Loucy (cell line): ENCODE measurements at regions not wholly inside any gene's neighbourhood (a gene's known extent, or its start where the extent isn't known, plus 50 kb on each side); places are given as distances from the start of the nearest gene placed in this dataset.

Source experiments
- H2AFZ ChIP-seq: fragments of 200-600 bp; sonication (generic); 2 replicates; pipeline ENCODE4 v1.6.0; 2016; ENCODE audit warnings: antibody characterized with exemption, mild to moderate bottlenecking, low read length, moderate library complexity
- H3F3A ChIP-seq: fragments of 200-600 bp; 2 replicates; pipeline ENCODE4 v1.6.0; 2016; ENCODE audit warnings: antibody characterized with exemption, low read depth, mild to moderate bottlenecking
- H3K27me3 ChIP-seq: fragments of 200-600 bp; sonication (generic); 2 replicates; pipeline ENCODE4 v1.6.1; 2014; ENCODE audit warnings: low read length, mild to moderate bottlenecking; ENCODE audit not compliant: insufficient read depth, poor library complexity, severe bottlenecking
- H3K36me3 ChIP-seq: fragments of 200-600 bp; sonication (generic); 2 replicates; pipeline ENCODE4 v1.6.1; 2016; ENCODE audit warnings: low read length; ENCODE audit not compliant: insufficient read depth
- H3K4me1 ChIP-seq: fragments of 200-600 bp; sonication (generic); 2 replicates; pipeline ENCODE4 v1.5.1; 2014; ENCODE audit warnings: low read length, mild to moderate bottlenecking; ENCODE audit not compliant: insufficient read depth, poor library complexity, severe bottlenecking
- H3K4me2 ChIP-seq: fragments of 200-600 bp; sonication (generic); 2 replicates; pipeline ENCODE4 v1.6.0; 2014; ENCODE audit warnings: antibody characterized with exemption, low read length, low read depth, mild to moderate bottlenecking; ENCODE audit not compliant: poor library complexity, severe bottlenecking
- H3K4me3 ChIP-seq: fragments of 200-600 bp; sonication (generic); 2 replicates; pipeline ENCODE4 v1.5.1; 2014; ENCODE audit warnings: low read length, mild to moderate bottlenecking, mixed read lengths; ENCODE audit not compliant: poor library complexity, severe bottlenecking
- H3K79me2 ChIP-seq: fragments of 200-600 bp; sonication (generic); 2 replicates; pipeline ENCODE4 v1.6.1; 2014; ENCODE audit warnings: low read length; ENCODE audit not compliant: insufficient read depth
- H3K9ac ChIP-seq: fragments of 200-600 bp; sonication (generic); 2 replicates; pipeline ENCODE4 v1.6.0; 2014; ENCODE audit warnings: mild to moderate bottlenecking, low read depth, low read length, moderate library complexity; ENCODE audit not compliant: poor library complexity, severe bottlenecking
- H3K9me2 ChIP-seq: fragments of 200-600 bp; sonication (generic); replicated peaks from 2 replicates; pipeline ENCODE4 v1.6.1; 2016; ENCODE audit warnings: low read depth, low read length, mixed read lengths
- H3K9me3 ChIP-seq: fragments of 200-600 bp; sonication (generic); 2 replicates; pipeline ENCODE4 v1.6.1; 2014; ENCODE audit warnings: mild to moderate bottlenecking, antibody characterized with exemption, low read length, low read depth; ENCODE audit not compliant: insufficient read depth
- H4K20me1 ChIP-seq: fragments of 200-600 bp; sonication (generic); 2 replicates; pipeline ENCODE4 v1.6.0; 2014; ENCODE audit warnings: antibody characterized with exemption, low read length, mild to moderate bottlenecking; ENCODE audit not compliant: insufficient read depth, poor library complexity, severe bottlenecking
- EZH2phosphoT487 ChIP-seq: fragments of 200-600 bp; IDR thresholded peaks from 2 replicates; pipeline ENCODE4 v1.6.1; 2018; ENCODE audit warnings: antibody characterized with exemption, mild to moderate bottlenecking, moderate library complexity, borderline replicate concordance
- TF ChIP-seq, protein P1 (sequence below): fragments of 200-600 bp; sonication (generic); conservative IDR thresholded peaks from 2 replicates; pipeline ENCODE4 v1.5.1; 2014; ENCODE audit warnings: mild to moderate bottlenecking, antibody characterized with exemption, low read length

DNA sequence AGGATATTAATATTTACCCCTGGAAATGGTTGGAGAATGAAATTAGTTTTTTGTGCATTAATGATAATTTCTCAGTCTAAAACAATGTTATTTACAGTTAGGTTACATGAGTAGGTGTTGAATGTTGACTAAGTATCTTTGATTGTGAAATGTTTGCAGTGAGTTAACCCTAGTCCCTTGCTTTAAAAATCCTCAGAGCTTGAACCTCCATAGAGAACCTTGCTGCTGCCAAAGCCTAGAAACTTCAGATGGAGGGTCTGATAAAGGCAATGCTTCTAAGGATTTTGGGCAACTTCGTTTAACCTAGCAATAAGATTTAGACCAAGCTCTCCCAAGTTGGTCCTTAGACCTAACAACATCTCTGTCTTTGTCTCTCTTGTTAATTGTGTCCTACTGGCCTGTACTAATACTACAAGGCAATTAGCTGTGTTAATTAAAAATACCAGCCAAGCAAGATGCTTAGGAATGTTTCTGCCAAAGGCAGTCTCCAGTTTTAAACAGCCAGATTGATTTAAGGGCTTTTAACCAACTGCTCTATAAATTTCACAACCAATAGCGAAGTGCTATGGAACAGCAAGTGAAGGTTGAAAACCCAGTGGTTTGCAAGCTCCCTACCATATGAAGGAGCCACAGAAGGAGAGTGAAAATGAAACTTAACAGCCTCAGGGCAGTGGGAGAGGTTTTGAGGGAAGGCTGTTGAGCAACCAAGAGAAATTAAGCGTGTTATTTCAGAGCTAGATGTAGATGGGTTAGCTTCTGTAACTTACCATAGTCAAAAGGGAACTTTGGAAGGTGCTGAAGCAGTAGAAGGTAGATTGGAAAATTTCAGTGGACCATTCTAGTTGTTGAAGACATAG lies 295.9 kb upstream of the ANO5 start:
- Histone ChIP-seq H3F3A (no peaks in the 10 kb centered on the region), H3K9ac (no peak overlapping the region), H3K9me2 (no peaks in the 10 kb centered on the region), H3K4me1 (no peaks in the 10 kb centered on the region), H3K4me3 (no peak overlapping the region), H2AFZ (no peak overlapping the region), H3K27me3 (no peaks in the 10 kb centered on the region), H3K4me2 (no peak overlapping the region), H4K20me1 (no peaks in the 10 kb centered on the region), H3K9me3 (no peaks in the 10 kb centered on the region), H3K79me2 (no peaks in the 10 kb centered on the region), H3K36me3 (no peaks in the 10 kb centered on the region)
- no peak for TF ChIP-seq EZH2phosphoT487
- TF ChIP-seq, protein P1, sequence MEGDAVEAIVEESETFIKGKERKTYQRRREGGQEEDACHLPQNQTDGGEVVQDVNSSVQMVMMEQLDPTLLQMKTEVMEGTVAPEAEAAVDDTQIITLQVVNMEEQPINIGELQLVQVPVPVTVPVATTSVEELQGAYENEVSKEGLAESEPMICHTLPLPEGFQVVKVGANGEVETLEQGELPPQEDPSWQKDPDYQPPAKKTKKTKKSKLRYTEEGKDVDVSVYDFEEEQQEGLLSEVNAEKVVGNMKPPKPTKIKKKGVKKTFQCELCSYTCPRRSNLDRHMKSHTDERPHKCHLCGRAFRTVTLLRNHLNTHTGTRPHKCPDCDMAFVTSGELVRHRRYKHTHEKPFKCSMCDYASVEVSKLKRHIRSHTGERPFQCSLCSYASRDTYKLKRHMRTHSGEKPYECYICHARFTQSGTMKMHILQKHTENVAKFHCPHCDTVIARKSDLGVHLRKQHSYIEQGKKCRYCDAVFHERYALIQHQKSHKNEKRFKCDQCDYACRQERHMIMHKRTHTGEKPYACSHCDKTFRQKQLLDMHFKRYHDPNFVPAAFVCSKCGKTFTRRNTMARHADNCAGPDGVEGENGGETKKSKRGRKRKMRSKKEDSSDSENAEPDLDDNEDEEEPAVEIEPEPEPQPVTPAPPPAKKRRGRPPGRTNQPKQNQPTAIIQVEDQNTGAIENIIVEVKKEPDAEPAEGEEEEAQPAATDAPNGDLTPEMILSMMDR: no peak

DNA sequence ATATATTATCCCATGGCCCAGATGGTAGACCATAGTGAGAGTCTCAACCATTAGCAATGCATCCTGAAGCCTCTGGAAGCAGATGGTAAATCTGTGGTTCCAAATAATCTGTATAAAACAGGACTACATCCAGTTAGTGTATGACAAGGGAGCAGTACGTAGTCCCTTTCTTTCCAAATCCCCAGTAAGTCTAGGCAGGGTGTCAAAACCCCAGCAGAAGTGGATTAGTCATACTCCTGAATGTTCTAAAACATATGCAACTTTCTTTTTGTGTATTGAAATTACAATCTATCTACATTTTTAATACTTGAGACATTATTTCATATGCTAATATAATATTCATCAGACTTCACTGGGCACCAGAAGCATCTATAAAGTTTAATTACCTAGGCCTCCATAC lies 295.1 kb upstream of the ANO5 start:
- Histone ChIP-seq H3K4me2 (no peak overlapping the region), H3K9ac (no peak overlapping the region), H2AFZ (no peak overlapping the region), H3K9me3 (no peaks in the 10 kb centered on the region), H3K27me3 (no peaks in the 10 kb centered on the region), H3K79me2 (no peaks in the 10 kb centered on the region), H4K20me1 (no peaks in the 10 kb centered on the region), H3K9me2 (no peaks in the 10 kb centered on the region), H3K36me3 (no peaks in the 10 kb centered on the region), H3F3A (no peaks in the 10 kb centered on the region), H3K4me1 (no peaks in the 10 kb centered on the region), H3K4me3 (no peak overlapping the region)
- no peak for TF ChIP-seq EZH2phosphoT487
- TF ChIP-seq, protein P1: no peak

DNA sequence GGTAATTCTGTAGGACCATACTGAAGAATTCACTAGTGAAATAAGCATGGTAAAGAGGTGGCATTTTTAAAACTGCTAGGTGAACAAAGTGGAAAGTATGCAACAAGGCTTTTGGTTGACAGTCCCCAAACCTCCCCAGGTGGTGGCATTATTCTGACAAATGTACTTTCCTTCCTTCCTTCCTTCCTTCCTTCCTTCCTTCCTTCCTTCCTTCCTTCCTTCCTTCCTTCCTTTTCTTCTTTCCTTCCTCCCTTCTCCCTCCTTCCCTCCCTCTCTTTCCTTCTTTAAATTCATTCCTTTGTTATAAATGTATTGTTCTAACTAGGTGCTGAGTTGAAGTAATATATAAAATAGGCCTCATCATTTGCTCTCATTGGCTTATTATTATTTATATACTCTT lies 284.7 kb upstream of the ANO5 start:
- Histone ChIP-seq H3K4me2 (no peak overlapping the region), H3K9ac (no peak overlapping the region), H3K4me3 (no peak overlapping the region), H3K27me3 (no peaks in the 10 kb centered on the region), H3K4me1 (no peaks in the 10 kb centered on the region), H3K9me2 (no peaks in the 10 kb centered on the region), H3K36me3 (no peaks in the 10 kb centered on the region), H3K9me3 (no peaks in the 10 kb centered on the region), H3F3A (no peaks in the 10 kb centered on the region), H3K79me2 (no peaks in the 10 kb centered on the region), H2AFZ (no peak overlapping the region), H4K20me1 (no peaks in the 10 kb centered on the region)
- TF ChIP-seq EZH2phosphoT487: no peak
- TF ChIP-seq, protein P1: no peak
